IMR-90 (cell line): ENCODE measurements at regions not wholly inside any gene's neighbourhood (a gene's known extent, or its start where the extent isn't known, plus 50 kb on each side); places are given as distances from the start of the nearest gene placed in this dataset.
"Not testable (repeated sequence)": the region's sequence is repeated elsewhere in the genome, so short reads cannot be mapped to it uniquely, and the experiment has no call there.

Source experiments
- ATAC-seq: fragments of 200-7000 bp; cut with Tn5 transposase; 2 replicates; pipeline ENCODE4 v1.9.1; 2020; ENCODE audit warnings: low read depth, mild to moderate bottlenecking, moderate library complexity
- BruUV-seq: library from RNA; stranded (reverse); fragments of 400-500 nt; replicated peaks from 2 replicates; lab custom pipeline; 2021; lab: Mats Ljungman, UMichigan
- CTCF ChIA-PET: fragments of 300-600 bp; formaldehyde crosslinking; extraction: SDS; loops from one replicate; lab custom pipeline; 2021; ENCODE audit warnings: antibody characterized with exemption; lab: Yijun Ruan, JAX
- POLR2A ChIA-PET: fragments of 300-600 bp; sonication (Branson Sonifier 250); formaldehyde crosslinking; loops from one replicate; lab custom pipeline; 2022; ENCODE audit warnings: antibody characterized with exemption; ENCODE audit not compliant: unreplicated experiment; lab: Charles Lee
- DNase-seq: peaks from one replicate; pipeline ENCODE4 v3.0.0; 2013
- H2AFZ ChIP-seq: replicated peaks from 2 replicates; pipeline ENCODE3; 2013; ENCODE audit warnings: low read length, mild to moderate bottlenecking; ENCODE audit not compliant: poor library complexity
- H2AK5ac ChIP-seq: 2 replicates; pipeline ENCODE4 v1.6.1; 2013; ENCODE audit warnings: low read depth, low read length, inconsistent platforms
- H2AK9ac ChIP-seq: replicated peaks from 2 replicates; pipeline ENCODE3; 2013; ENCODE audit warnings: mild to moderate bottlenecking, low read depth, low read length, moderate library complexity; ENCODE audit not compliant: poor library complexity
- H2BK120ac ChIP-seq: 2 replicates; pipeline ENCODE4 v1.6.1; 2013; ENCODE audit warnings: low read depth, low read length, inconsistent platforms
- H2BK15ac ChIP-seq: 3 replicates; pipeline ENCODE4 v1.6.1; 2013; ENCODE audit warnings: low read depth, low read length, inconsistent platforms
- H2BK20ac ChIP-seq: 2 replicates; pipeline ENCODE4 v1.6.1; 2013; ENCODE audit warnings: low read depth, mild to moderate bottlenecking, inconsistent platforms, low read length, moderate library complexity
- H2BK5ac ChIP-seq: 2 replicates; pipeline ENCODE4 v1.6.1; 2013; ENCODE audit warnings: mild to moderate bottlenecking, low read depth, low read length, inconsistent platforms; ENCODE audit not compliant: poor library complexity, severe bottlenecking
- H3K14ac ChIP-seq: replicated peaks from 2 replicates; pipeline ENCODE4 v1.6.1; 2013; ENCODE audit warnings: low read depth, low read length, inconsistent platforms
- H3K18ac ChIP-seq: 2 replicates; pipeline ENCODE4 v1.6.1; 2013; ENCODE audit warnings: low read depth, low read length, control low read depth
- H3K23ac ChIP-seq: 2 replicates; pipeline ENCODE4 v1.6.1; 2013; ENCODE audit warnings: low read depth, low read length, inconsistent platforms
- H3K27ac ChIP-seq: 2 replicates; pipeline ENCODE4 v1.5.1; 2013; ENCODE audit warnings: mild to moderate bottlenecking, control low read depth, low read length; ENCODE audit not compliant: insufficient read depth
- H3K27me3 ChIP-seq: 2 replicates; pipeline ENCODE4 v1.6.1; 2013; ENCODE audit warnings: low read length; ENCODE audit not compliant: control insufficient read depth, insufficient read depth
- H3K36me3 ChIP-seq: 2 replicates; pipeline ENCODE4 v1.6.1; 2013; ENCODE audit warnings: low read length, mixed read lengths; ENCODE audit not compliant: control insufficient read depth, insufficient read depth
- H3K4ac ChIP-seq: 2 replicates; pipeline ENCODE4 v1.6.1; 2013; ENCODE audit warnings: low read depth, low read length, inconsistent platforms
- H3K4me1 ChIP-seq: 2 replicates; pipeline ENCODE4 v1.6.1; 2013; ENCODE audit warnings: low read length, mixed read lengths; ENCODE audit not compliant: control insufficient read depth, insufficient read depth
- H3K4me2 ChIP-seq: 2 replicates; pipeline ENCODE4 v1.6.1; 2013; ENCODE audit warnings: low read depth, mild to moderate bottlenecking, control low read depth, low read length, moderate library complexity
- H3K4me3 ChIP-seq: 2 replicates; pipeline ENCODE4 v1.5.1; 2013; ENCODE audit warnings: low read depth, mild to moderate bottlenecking, control low read depth, low read length, moderate library complexity; ENCODE audit not compliant: insufficient read depth
- H3K56ac ChIP-seq: 2 replicates; pipeline ENCODE4 v1.6.1; 2013; ENCODE audit warnings: low read length, inconsistent platforms; ENCODE audit not compliant: insufficient read depth; ENCODE audit errors: extremely low read depth
- H3K79me1 ChIP-seq, 2 experiments: 2 replicates each; pipeline ENCODE4 v1.6.1; 2013; ENCODE audit warnings: low read length in 2 of 2, inconsistent platforms in 1 of 2, low read depth in 1 of 2
- H3K9ac ChIP-seq: 2 replicates; pipeline ENCODE4 v1.6.1; 2013; ENCODE audit warnings: low read depth, low read length, control low read depth
- H3K9me1 ChIP-seq: 2 replicates; pipeline ENCODE4 v1.6.1; 2013; ENCODE audit warnings: low read length, inconsistent platforms; ENCODE audit not compliant: insufficient read depth
- H3K9me3 ChIP-seq: 2 replicates; pipeline ENCODE4 v1.6.1; 2013; ENCODE audit warnings: low read length; ENCODE audit not compliant: control insufficient read depth, insufficient read depth
- H4K20me1 ChIP-seq: 2 replicates; pipeline ENCODE4 v1.6.1; 2013; ENCODE audit warnings: low read length, inconsistent platforms; ENCODE audit not compliant: insufficient read depth
- H4K5ac ChIP-seq: 2 replicates; pipeline ENCODE4 v1.6.1; 2013; ENCODE audit warnings: mild to moderate bottlenecking, low read depth, low read length, control low read depth
- H4K8ac ChIP-seq, 2 experiments: 2 replicates each; pipeline ENCODE4 v1.6.1; 2013; ENCODE audit warnings: low read depth in 2 of 2, low read length in 2 of 2, control low read depth in 1 of 2, inconsistent platforms in 1 of 2
- H4K91ac ChIP-seq: 2 replicates; pipeline ENCODE4 v1.6.1; 2013; ENCODE audit warnings: low read depth, low read length, inconsistent platforms; ENCODE audit not compliant: insufficient read depth
- WGBS, 2 experiments: methylation state at CpG; one replicate each; pipeline versions ENCODE4 v1.1.5 to v1.1.7; 2013; ENCODE audit warnings: missing lambda C conversion rate in 2 of 2; ENCODE audit not compliant: insufficient read length in 1 of 2; ENCODE audit errors: extremely low coverage in 2 of 2; 5-methylcytosine and 5-hydroxymethylcytosine counted together
- dilution Hi-C: fragments of 300-500 bp; cut with HindIII; formaldehyde crosslinking; loops from one replicate; pipeline ENCODE4 v1.14.3; 2018; ENCODE audit warnings: low sequenced_read_pairs; ENCODE audit not compliant: unreplicated experiment
- in situ Hi-C: fragments of 300-500 bp; cut with MboI; formaldehyde crosslinking; loops from 3 replicates; pipeline ENCODE4 v1.14.3; 2019; ENCODE audit warnings: low sequenced_read_pairs, inconsistent platforms, mixed read lengths
- intact Hi-C: fragments of 100-400 bp; cut with micrococcal nuclease; formaldehyde crosslinking; loops from 2 replicates; pipeline ENCODE4 v1.10.0; 2022

- H3K27me3 ChIP-seq, H3K9me1 ChIP-seq, H3K4me3 ChIP-seq, in situ Hi-C loops, H3K18ac ChIP-seq, intact Hi-C loops, H4K5ac ChIP-seq, H3K36me3 ChIP-seq, BruUV-seq, H3K23ac ChIP-seq, H4K8ac ChIP-seq, H3K79me1 ChIP-seq, H2AK5ac ChIP-seq, H2BK20ac ChIP-seq, POLR2A ChIA-PET, H3K4ac ChIP-seq, CTCF ChIA-PET, dilution Hi-C loops, ATAC-seq, H2BK120ac ChIP-seq, H3K9me3 ChIP-seq, H3K9ac ChIP-seq, H3K56ac ChIP-seq, H3K4me1 ChIP-seq, H2AK9ac ChIP-seq, H4K91ac ChIP-seq, H2BK15ac ChIP-seq, H3K14ac ChIP-seq, DNase-seq, H2AFZ ChIP-seq, H2BK5ac ChIP-seq, H3K27ac ChIP-seq, H3K4me2 ChIP-seq, H4K20me1 ChIP-seq: not testable (repeated sequence)
- 82% methylated on average over 3 of the region's 10 CpGs; no CpG with 5 or more reads in 1 of the 2 experiments for WGBS, 2 experiments
These were observed 242.7 kb downstream of the FZD1 start for GRCh38 chr7:91506966-91507365.

- H4K5ac ChIP-seq, POLR2A ChIA-PET, H2BK15ac ChIP-seq, H3K79me1 ChIP-seq, H2AK5ac ChIP-seq, H3K36me3 ChIP-seq, H2AFZ ChIP-seq, H3K4ac ChIP-seq, H4K91ac ChIP-seq, H2BK120ac ChIP-seq, H3K27me3 ChIP-seq, ATAC-seq, H3K18ac ChIP-seq, H2BK5ac ChIP-seq, H4K20me1 ChIP-seq, H3K23ac ChIP-seq, H2BK20ac ChIP-seq, H3K27ac ChIP-seq, dilution Hi-C loops, DNase-seq, H4K8ac ChIP-seq, H3K4me2 ChIP-seq, intact Hi-C loops, H3K9me3 ChIP-seq, H3K4me1 ChIP-seq, H3K4me3 ChIP-seq, H3K14ac ChIP-seq, H3K9me1 ChIP-seq, CTCF ChIA-PET, in situ Hi-C loops, H3K56ac ChIP-seq, H2AK9ac ChIP-seq, H3K9ac ChIP-seq, BruUV-seq: not testable (repeated sequence)
- no CpG with 5 or more reads among the region's 1 CpG for WGBS, 2 experiments
These were observed 247.6 kb downstream of the FZD1 start for GRCh38 chr7:91511861-91512260.
